H1 (cell line): ENCODE measurements at regions not wholly inside any gene's neighbourhood (a gene's known extent, or its start where the extent isn't known, plus 50 kb on each side); places are given as distances from the start of the nearest gene placed in this dataset.
"Not testable (repeated sequence)": the region's sequence is repeated elsewhere in the genome, so short reads cannot be mapped to it uniquely, and the experiment has no call there.

ENCODE experiments used
- CTCF ChIA-PET: fragments of 300-600 bp; sonication (Branson Sonifier 250); formaldehyde crosslinking; loops from one replicate; lab custom pipeline; 2021; ENCODE audit not compliant: partially characterized antibody; lab: Charles Lee
- POLR2A ChIA-PET: fragments of 300-600 bp; sonication (Branson Sonifier 250); formaldehyde crosslinking; loops from one replicate; lab custom pipeline; 2021; ENCODE audit warnings: inconsistent platforms; ENCODE audit not compliant: partially characterized antibody; lab: Charles Lee
- DNase-seq, 2 experiments: peaks; one replicate each; pipeline versions ENCODE4 v3.0.0 to v3.0.0-alpha.2; 2010 to 2022; ENCODE audit warnings: low spot score in 2 of 2, low read depth in 1 of 2, mixed read lengths in 1 of 2
- FAIRE-seq: peaks from 2 replicates; lab custom pipeline; 2011; peaks lifted over from hg19 to GRCh38; lab: Jason Lieb, UNC
- H2AFZ ChIP-seq: 2 replicates; pipeline ENCODE4 v1.8.1; 2012; ENCODE audit warnings: low read length, inconsistent platforms
- H2AK5ac ChIP-seq: 2 replicates; pipeline ENCODE4 v1.6.1; 2013; ENCODE audit warnings: low read depth, low read length
- H2BK120ac ChIP-seq: replicated peaks from 2 replicates; pipeline ENCODE3; 2013; ENCODE audit warnings: low read depth, low read length, inconsistent platforms
- H2BK12ac ChIP-seq: 2 replicates; pipeline ENCODE4 v1.6.1; 2013; ENCODE audit warnings: low read depth, low read length
- H2BK15ac ChIP-seq: 2 replicates; pipeline ENCODE4 v1.6.1; 2013; ENCODE audit warnings: low read length
- H2BK20ac ChIP-seq: 2 replicates; pipeline ENCODE4 v1.6.1; 2013; ENCODE audit warnings: low read length
- H2BK5ac ChIP-seq: 2 replicates; pipeline ENCODE4 v1.6.1; 2013; ENCODE audit warnings: low read depth, low read length
- H3K14ac ChIP-seq: 2 replicates; pipeline ENCODE4 v1.6.1; 2013; ENCODE audit warnings: inconsistent platforms; ENCODE audit not compliant: insufficient read length
- H3K18ac ChIP-seq: 2 replicates; pipeline ENCODE4 v1.6.1; 2013; ENCODE audit warnings: low read length; ENCODE audit errors: extremely low read depth
- H3K23ac ChIP-seq: 2 replicates; pipeline ENCODE4 v1.6.1; 2013; ENCODE audit warnings: inconsistent platforms; ENCODE audit not compliant: insufficient read length
- H3K23me2 ChIP-seq: 2 replicates; pipeline ENCODE4 v1.6.1; 2013; ENCODE audit warnings: low read depth, low read length
- H3K27ac ChIP-seq: 2 replicates; pipeline ENCODE4 v1.6.1; 2011; ENCODE audit warnings: low read depth, low read length, inconsistent platforms
- H3K27me3 ChIP-seq, 4 experiments: replicated peaks in 1 of 4; 1 replicate in 1 of 4; 2 replicates in 3 of 4; pipeline versions ENCODE4 v1.6.1 to v1.8.1; 2011 to 2013; ENCODE audit warnings: low read length in 3 of 4, mild to moderate bottlenecking in 3 of 4, inconsistent platforms in 2 of 4, mixed read lengths in 2 of 4, moderate library complexity in 1 of 4; ENCODE audit not compliant: control insufficient read depth in 3 of 4, insufficient read depth in 3 of 4; ENCODE audit errors: extremely low read depth in 1 of 4
- H3K36me3 ChIP-seq, 4 experiments: 2 replicates each; pipeline versions ENCODE4 v1.6.1 to v1.8.1; 2011 to 2013; ENCODE audit warnings: mild to moderate bottlenecking in 4 of 4, low read length in 3 of 4, moderate library complexity in 2 of 4, control low read depth in 1 of 4, inconsistent platforms in 1 of 4; ENCODE audit not compliant: insufficient read depth in 4 of 4, control insufficient read depth in 2 of 4
- H3K4ac ChIP-seq: replicated peaks from 2 replicates; pipeline ENCODE3; 2013; ENCODE audit warnings: low read length, low read depth, mixed read lengths, inconsistent platforms; ENCODE audit not compliant: insufficient read length
- H3K4me1 ChIP-seq, 4 experiments: replicated peaks in 1 of 4; 1 replicate in 1 of 4; 2 replicates in 3 of 4; pipeline versions ENCODE4 v1.6.1 to v1.8.1; 2011 to 2013; ENCODE audit warnings: low read length in 3 of 4, inconsistent platforms in 2 of 4, mixed read lengths in 1 of 4; ENCODE audit not compliant: insufficient read depth in 4 of 4, control insufficient read depth in 3 of 4
- H3K4me2 ChIP-seq, 2 experiments: 2 replicates each; pipeline versions ENCODE4 v1.6.1 to v1.8.1; 2011 to 2013; ENCODE audit warnings: low read depth in 2 of 2, low read length in 2 of 2, control low read depth in 1 of 2, inconsistent platforms in 1 of 2, mild to moderate bottlenecking in 1 of 2; ENCODE audit not compliant: insufficient read depth in 1 of 2
- H3K4me3 ChIP-seq, 4 experiments: fragments of 200-600, 300-600 bp in 1 of 4; sonication (generic), shearing (Covaris generic), sonication (Bioruptor Twin) in 1 of 4; 2 replicates each; pipeline versions ENCODE4 v1.5.1 to v1.8.1; 2011 to 2016; ENCODE audit warnings: low read length in 4 of 4, low read depth in 3 of 4, control low read depth in 2 of 4, inconsistent platforms in 2 of 4, mild to moderate bottlenecking in 2 of 4, mixed read lengths in 1 of 4, moderate library complexity in 1 of 4; ENCODE audit not compliant: insufficient read depth in 2 of 4; ENCODE audit errors: extremely low read depth in 1 of 4
- H3K56ac ChIP-seq: replicated peaks from 2 replicates; pipeline ENCODE3; 2013; ENCODE audit warnings: low read depth, mild to moderate bottlenecking, mixed read lengths, low read length, inconsistent platforms; ENCODE audit not compliant: insufficient read length
- H3K79me1 ChIP-seq: 2 replicates; pipeline ENCODE4 v1.6.1; 2013; ENCODE audit warnings: low read depth, low read length, control low read depth
- H3K79me2 ChIP-seq, 2 experiments: 2 replicates each; pipeline versions ENCODE4 v1.6.1 to v1.8.1; 2012 to 2013; ENCODE audit warnings: low read length in 2 of 2, mild to moderate bottlenecking in 2 of 2, inconsistent platforms in 1 of 2; ENCODE audit not compliant: insufficient read depth in 2 of 2, control insufficient read depth in 1 of 2
- H3K9ac ChIP-seq, 4 experiments: replicated peaks in 1 of 4; 1 replicate in 1 of 4; 2 replicates in 3 of 4; pipeline versions ENCODE4 v1.6.1 to v1.8.1; 2011 to 2013; ENCODE audit warnings: low read depth in 3 of 4, low read length in 3 of 4, control low read depth in 2 of 4, mild to moderate bottlenecking in 2 of 4, moderate library complexity in 2 of 4, inconsistent platforms in 1 of 4; ENCODE audit errors: extremely low read depth in 1 of 4
- H3K9me3 ChIP-seq, 2 experiments: 2 replicates each; pipeline versions ENCODE4 v1.6.1 to v1.8.1; 2012 to 2013; ENCODE audit warnings: mild to moderate bottlenecking in 2 of 2, moderate library complexity in 2 of 2, control low read depth in 1 of 2, inconsistent platforms in 1 of 2, low read depth in 1 of 2, low read length in 1 of 2, mixed read lengths in 1 of 2; ENCODE audit not compliant: insufficient read depth in 2 of 2
- H4K20me1 ChIP-seq, 2 experiments: replicated peaks in 1 of 2; 2 replicates each; pipeline versions ENCODE3 to v1.8.1; 2011 to 2013; ENCODE audit warnings: inconsistent platforms in 2 of 2, low read length in 2 of 2, mild to moderate bottlenecking in 1 of 2; ENCODE audit not compliant: insufficient read depth in 2 of 2, control insufficient read depth in 1 of 2
- H4K5ac ChIP-seq: 2 replicates; pipeline ENCODE4 v1.6.1; 2013; ENCODE audit warnings: low read length, low read depth, mixed read lengths, inconsistent platforms; ENCODE audit not compliant: insufficient read length
- H4K8ac ChIP-seq: 2 replicates; pipeline ENCODE4 v1.8.0; 2013; ENCODE audit warnings: mild to moderate bottlenecking, moderate library complexity, low read length, inconsistent platforms; ENCODE audit not compliant: insufficient read depth; ENCODE audit errors: extremely low read depth
- H4K91ac ChIP-seq: replicated peaks from 2 replicates; pipeline ENCODE3; 2013; ENCODE audit warnings: low read length, mixed read lengths, inconsistent platforms; ENCODE audit not compliant: insufficient read length
- WGBS, 2 experiments: shearing (Covaris generic) in 1 of 2; methylation state at CpG; one replicate each; pipeline versions ENCODE4 v1.1.6 to v1.1.7; 2013 to 2015; ENCODE audit warnings: low lambda C conversion rate in 2 of 2, mixed read lengths in 2 of 2, inconsistent platforms in 1 of 2, low coverage in 1 of 2, missing lambda C conversion rate in 1 of 2; ENCODE audit not compliant: insufficient replicate concordance in 2 of 2, insufficient coverage in 1 of 2, insufficient read length in 1 of 2; ENCODE audit errors: extremely low coverage in 1 of 2, missing lambda C conversion rate in 1 of 2; 5-methylcytosine and 5-hydroxymethylcytosine counted together

GRCh38 chr3:87653138-87653537 lies 376.8 kb upstream of the POU1F1 start:
- H3K4ac ChIP-seq, H4K8ac ChIP-seq, H4K91ac ChIP-seq, POLR2A ChIA-PET, H3K23me2 ChIP-seq, H2AK5ac ChIP-seq, H4K5ac ChIP-seq, H3K23ac ChIP-seq, H3K18ac ChIP-seq, H3K4me2 ChIP-seq, FAIRE-seq, H3K79me2 ChIP-seq, DNase-seq, H3K9ac ChIP-seq, H3K79me1 ChIP-seq, H2BK15ac ChIP-seq, H3K27me3 ChIP-seq, H3K56ac ChIP-seq, H3K36me3 ChIP-seq, H3K27ac ChIP-seq, H3K4me3 ChIP-seq, H2BK120ac ChIP-seq, H3K14ac ChIP-seq, H4K20me1 ChIP-seq, H3K9me3 ChIP-seq, H2AFZ ChIP-seq, H2BK20ac ChIP-seq, H3K4me1 ChIP-seq, H2BK12ac ChIP-seq, H2BK5ac ChIP-seq: not testable (repeated sequence)
- CTCF ChIA-PET, result interaction anchor here (0.9 kb wide), 1 partner anchor 351 kb away, joined by 3 read pairs; no protein-coding TSS in a partner anchor
- WGBS, 2 experiments, result 100% methylated on average over 2 of the region's 3 CpGs; no CpG with 5 or more reads in 1 of the 2 experiments
